WTC11 (cell line): ENCODE measurements at regions not wholly inside any gene's neighbourhood (a gene's known extent, or its start where the extent isn't known, plus 50 kb on each side); places are given as distances from the start of the nearest gene placed in this dataset.

Source experiments
- ATAC-seq: fragments of 200-7000 bp; cut with Tn5 transposase; 2 replicates; pipeline ENCODE4 v1.10.0; 2021; ENCODE audit warnings: mild to moderate bottlenecking, moderate library complexity
- CTCF ChIA-PET: fragments of 300-600 bp; sonication (Branson Sonifier 250); formaldehyde crosslinking; loops from one replicate; lab custom pipeline; 2021; ENCODE audit warnings: antibody characterized with exemption; lab: Charles Lee
- POLR2A ChIA-PET: fragments of 350-600 bp; sonication (Branson Sonifier 250); formaldehyde crosslinking; loops from one replicate; lab custom pipeline; 2021; ENCODE audit warnings: antibody characterized with exemption; lab: Charles Lee
- DNase-seq: peaks from one replicate; pipeline ENCODE4 v3.0.0; 2021; ENCODE audit warnings: low spot score
- H3K27ac Mint-ChIP-seq: 2 replicates; pipeline ENCODE4 v1.8.0; 2021; ENCODE audit warnings: mixed read lengths
- H3K27me3 Mint-ChIP-seq: 2 replicates; pipeline ENCODE4 v1.8.0; 2021; ENCODE audit warnings: low read depth, mild to moderate bottlenecking, moderate library complexity, mixed read lengths
- H3K36me3 Mint-ChIP-seq: 2 replicates; pipeline ENCODE4 v1.8.0; 2021; ENCODE audit warnings: mixed read lengths
- H3K4me1 Mint-ChIP-seq: 2 replicates; pipeline ENCODE4 v1.8.0; 2022; ENCODE audit warnings: mixed read lengths
- H3K4me3 Mint-ChIP-seq: 2 replicates; pipeline ENCODE4 v1.8.0; 2021; ENCODE audit warnings: mild to moderate bottlenecking, moderate library complexity, mixed read lengths
- H3K9me3 Mint-ChIP-seq: 2 replicates; pipeline ENCODE4 v1.8.0; 2021; ENCODE audit warnings: mixed read lengths
- AR ChIP-seq: fragments of 250-450 bp; sonication (Bioruptor Pico); IDR thresholded peaks from 2 replicates; pipeline ENCODE4 v1.9.0; 2021; ENCODE audit warnings: mild to moderate bottlenecking
- ATF6 ChIP-seq: sonication (generic); formaldehyde crosslinking; IDR thresholded peaks from 2 replicates; pipeline ENCODE4 v1.8.1; 2023; ENCODE audit warnings: mild to moderate bottlenecking, missing genetic modification reagents
- CDX4 ChIP-seq: fragments of 250-450 bp; sonication (Bioruptor Pico); IDR thresholded peaks from 2 replicates; pipeline ENCODE4 v1.9.0; 2021; ENCODE audit warnings: moderate library complexity, mild to moderate bottlenecking, inconsistent platforms, borderline replicate concordance
- CREB1 ChIP-seq: sonication (generic); formaldehyde crosslinking; IDR thresholded peaks from 2 replicates; pipeline ENCODE4 v1.8.0; 2023; ENCODE audit warnings: mild to moderate bottlenecking, missing genetic modification reagents
- CREM ChIP-seq: sonication (generic); formaldehyde crosslinking; IDR thresholded peaks from 2 replicates; pipeline ENCODE4 v1.8.1; 2022; ENCODE audit warnings: mild to moderate bottlenecking, missing genetic modification reagents, moderate library complexity
- FOXK1 ChIP-seq: sonication (generic); formaldehyde crosslinking; IDR thresholded peaks from 2 replicates; pipeline ENCODE4 v1.8.0; 2022; ENCODE audit warnings: mild to moderate bottlenecking, moderate library complexity, missing genetic modification reagents
- FOXP4 ChIP-seq: sonication (generic); formaldehyde crosslinking; IDR thresholded peaks from 2 replicates; pipeline ENCODE4 v1.8.0; 2022; ENCODE audit warnings: mild to moderate bottlenecking, missing genetic modification reagents
- GTF2I ChIP-seq: fragments of 250-450 bp; sonication (Bioruptor Pico); conservative IDR thresholded peaks from 2 replicates; pipeline ENCODE4 v1.4.0; 2021; ENCODE audit warnings: mild to moderate bottlenecking
- IRF1 ChIP-seq: sonication (generic); formaldehyde crosslinking; IDR thresholded peaks from 2 replicates; pipeline ENCODE4 v1.8.0; 2023; ENCODE audit warnings: missing genetic modification reagents
- JAZF1 ChIP-seq: fragments of 250-450 bp; sonication (Bioruptor Pico); IDR thresholded peaks from 2 replicates; pipeline ENCODE4 v1.9.0; 2021; ENCODE audit warnings: moderate library complexity, mild to moderate bottlenecking, inconsistent platforms
- RELA ChIP-seq: sonication (generic); formaldehyde crosslinking; IDR thresholded peaks from 2 replicates; pipeline ENCODE4 v1.8.1; 2022; ENCODE audit warnings: missing genetic modification reagents, mild to moderate bottlenecking, borderline replicate concordance
- TP53 ChIP-seq: sonication (generic); formaldehyde crosslinking; IDR thresholded peaks from 2 replicates; pipeline ENCODE4 v1.8.1; 2023; ENCODE audit warnings: mild to moderate bottlenecking, missing genetic modification reagents
- ZMAT4 ChIP-seq: fragments of 250-450 bp; sonication (Bioruptor Pico); IDR thresholded peaks from 2 replicates; pipeline ENCODE4 v1.9.0; 2021; ENCODE audit warnings: mild to moderate bottlenecking
- ZNF138 ChIP-seq: sonication (generic); formaldehyde crosslinking; conservative IDR thresholded peaks from 2 replicates; pipeline ENCODE4 v1.8.1; 2022; ENCODE audit warnings: mild to moderate bottlenecking, moderate library complexity, missing genetic modification reagents
- ZNF532 ChIP-seq: fragments of 250-450 bp; sonication (Bioruptor Pico); IDR thresholded peaks from 2 replicates; pipeline ENCODE4 v1.9.0; 2021; ENCODE audit warnings: mild to moderate bottlenecking, borderline replicate concordance

GRCh38 chr1:199489594-199489993, 537.9 kb upstream of the NR5A2 start:
- Mint-ChIP-seq H3K27me3 (no peaks in the 10 kb centered on the region), H3K27ac (peak overlapping the region; percentile 78; the same call in 1 of the 2 replicates), H3K4me1 (peaks cover 22% of the 10 kb centered on the region), H3K36me3 (peaks cover 9% of the 10 kb centered on the region), H3K9me3 (peaks cover 8% of the 10 kb centered on the region), H3K4me3 (no peak overlapping the region)
- DNase-seq: no peak
- ChIA-PET CTCF (no interaction called here), POLR2A (no interaction called here)
- no peak for TF ChIP-seq ZNF138
- no peak for ATAC-seq

- no peak for DNase-seq
- peaks cover 3% of the 10 kb centered on the region for H3K27me3 Mint-ChIP-seq
- TF ChIP-seq RELA (CRISPR knock-in tag) (no peak), CREM (no peak), ZNF532 (no peak), TP53 (no peak), CREB1 (no peak), CDX4 (CRISPR knock-in tag) (no peak), ZMAT4 (no peak), AR (CRISPR knock-in tag) (no peak), IRF1 (CRISPR knock-in tag) (no peak), JAZF1 (CRISPR knock-in tag) (no peak), FOXP4 (CRISPR knock-in tag) (no peak), ATF6 (CRISPR knock-in tag) (no peak), FOXK1 (no peak), GTF2I (CRISPR knock-in tag) (no peak)
- H3K4me3 Mint-ChIP-seq: no peak overlapping the region
- peak overlapping the region; percentile 95 for H3K27ac Mint-ChIP-seq
- H3K9me3 Mint-ChIP-seq: peaks cover 17% of the 10 kb centered on the region
- peaks cover 22% of the 10 kb centered on the region for H3K4me1 Mint-ChIP-seq
- peak; percentile 90 for ATAC-seq
- CTCF ChIA-PET: no interaction called here
- H3K36me3 Mint-ChIP-seq: peaks cover 18% of the 10 kb centered on the region
- POLR2A ChIA-PET: no interaction called here
Measured at GRCh38 chr1:199490769-199491527, 536.6 kb upstream of the NR5A2 start.
